HEK293 (cell line): ENCODE measurements at regions not wholly inside any gene's neighbourhood (a gene's known extent, or its start where the extent isn't known, plus 50 kb on each side); places are given as distances from the start of the nearest gene placed in this dataset.

Source experiments
- HIC1 ChIP-seq: fragments of 450-650 bp; formaldehyde crosslinking; IDR thresholded peaks from 2 replicates; pipeline ENCODE4 v1.5.1; 2016; ENCODE audit warnings: missing biosample characterization, missing genetic modification characterization
- HOXC10 ChIP-seq: sonication (generic); formaldehyde crosslinking; IDR thresholded peaks from 2 replicates; pipeline ENCODE4 v1.8.1; 2023; ENCODE audit warnings: mild to moderate bottlenecking, missing genetic modification reagents
- PRDM6 ChIP-seq: fragments of 450-650 bp; formaldehyde crosslinking; IDR thresholded peaks from 2 replicates; pipeline ENCODE4 v1.5.1; 2017; ENCODE audit warnings: missing biosample characterization, missing genetic modification characterization
- TCF7L2 ChIP-seq: IDR thresholded peaks from 2 replicates; pipeline ENCODE4 v1.6.1; 2011; ENCODE audit warnings: low read depth, mild to moderate bottlenecking, inconsistent platforms, low read length, moderate library complexity, borderline replicate concordance
- ZBTB11 ChIP-seq: fragments of 450-650 bp; formaldehyde crosslinking; conservative IDR thresholded peaks from 2 replicates; pipeline ENCODE4 v1.5.1; 2016; ENCODE audit warnings: low read depth, missing biosample characterization, missing genetic modification characterization
- ZNF10 ChIP-seq: fragments of 450-650 bp; formaldehyde crosslinking; IDR thresholded peaks from 2 replicates; pipeline ENCODE4 v1.5.1; 2017; ENCODE audit warnings: missing biosample characterization, missing genetic modification characterization
- ZNF24 ChIP-seq: fragments of 450-650 bp; formaldehyde crosslinking; IDR thresholded peaks from 2 replicates; pipeline ENCODE4 v1.5.1; 2016; ENCODE audit warnings: missing biosample characterization, missing genetic modification characterization
- ZNF274 ChIP-seq, 2 experiments: fragments of 200-500 bp in 1 of 2; fragments of 450-650 bp in 1 of 2; sonication (Bioruptor generic) in 1 of 2; formaldehyde crosslinking in 1 of 2; IDR thresholded peaks; 2 replicates each; pipeline versions ENCODE4 v1.5.1 to v1.6.1; 2014 to 2016; ENCODE audit warnings: borderline replicate concordance in 1 of 2, inconsistent platforms in 1 of 2, low read length in 1 of 2, missing biosample characterization in 1 of 2, missing genetic modification characterization in 1 of 2
- ZNF426 ChIP-seq: fragments of 450-650 bp; formaldehyde crosslinking; IDR thresholded peaks from 2 replicates; pipeline ENCODE4 v1.5.1; 2017; ENCODE audit warnings: missing biosample characterization, missing genetic modification characterization, mild to moderate bottlenecking, inconsistent platforms, moderate library complexity
- ZNF76 ChIP-seq: fragments of 450-650 bp; formaldehyde crosslinking; IDR thresholded peaks from 2 replicates; pipeline ENCODE4; 2016; ENCODE audit warnings: low read depth, missing biosample characterization, missing genetic modification characterization, borderline replicate concordance
- ZNF792 ChIP-seq: fragments of 450-650 bp; formaldehyde crosslinking; IDR thresholded peaks from 2 replicates; pipeline ENCODE4 v1.5.1; 2016; ENCODE audit warnings: missing biosample characterization, missing genetic modification characterization
- TF ChIP-seq, protein P1 (sequence below): fragments of 450-650 bp; formaldehyde crosslinking; IDR thresholded peaks from 2 replicates; pipeline ENCODE4 v1.5.1; 2016; ENCODE audit warnings: missing biosample characterization, missing genetic modification characterization
- TF ChIP-seq, protein P2 (sequence below): fragments of 450-650 bp; formaldehyde crosslinking; IDR thresholded peaks from 2 replicates; pipeline ENCODE4 v1.5.1; 2016; ENCODE audit warnings: missing biosample characterization, missing genetic modification characterization

DNA sequence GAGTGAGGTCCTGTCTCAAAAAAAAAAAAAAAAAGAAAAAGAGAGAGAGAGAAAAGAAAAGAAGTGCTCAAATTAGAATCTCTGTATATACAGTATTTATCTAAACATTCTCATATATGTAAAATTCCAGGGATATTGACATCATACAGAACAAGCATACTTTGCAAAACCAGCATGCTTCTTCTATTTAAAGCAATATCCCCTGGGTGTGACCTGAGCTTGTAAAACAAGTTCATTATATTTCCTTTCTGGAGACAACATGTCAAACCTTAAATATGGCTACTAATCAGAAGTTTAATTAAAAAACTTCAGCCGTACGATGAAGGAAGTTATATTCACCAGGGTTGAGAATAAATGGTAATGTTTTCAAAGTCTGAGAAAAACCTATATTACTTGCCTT, 175.8 kb upstream of the HMGA2 start:
- TF ChIP-seq ZBTB11 (no peak), TCF7L2 (no peak), ZNF274 (IDR thresholded peaks at IDR 0.05; ENCODE audit: low read length) (no peak), ZNF274 (tag by site-specific recombination; IDR thresholded peaks at IDR 0.05; ENCODE audit: borderline replicate concordance) (no peak), ZNF792 (no peak), ZNF10 (tag by site-specific recombination) (no peak), ZNF426 (tag by site-specific recombination) (no peak), ZNF24 (tag by site-specific recombination) (no peak), PRDM6 (tag by site-specific recombination) (no peak), HOXC10 (no peak), HIC1 (tag by site-specific recombination) (no peak), ZNF76 (no peak)
- TF ChIP-seq, protein P1, sequence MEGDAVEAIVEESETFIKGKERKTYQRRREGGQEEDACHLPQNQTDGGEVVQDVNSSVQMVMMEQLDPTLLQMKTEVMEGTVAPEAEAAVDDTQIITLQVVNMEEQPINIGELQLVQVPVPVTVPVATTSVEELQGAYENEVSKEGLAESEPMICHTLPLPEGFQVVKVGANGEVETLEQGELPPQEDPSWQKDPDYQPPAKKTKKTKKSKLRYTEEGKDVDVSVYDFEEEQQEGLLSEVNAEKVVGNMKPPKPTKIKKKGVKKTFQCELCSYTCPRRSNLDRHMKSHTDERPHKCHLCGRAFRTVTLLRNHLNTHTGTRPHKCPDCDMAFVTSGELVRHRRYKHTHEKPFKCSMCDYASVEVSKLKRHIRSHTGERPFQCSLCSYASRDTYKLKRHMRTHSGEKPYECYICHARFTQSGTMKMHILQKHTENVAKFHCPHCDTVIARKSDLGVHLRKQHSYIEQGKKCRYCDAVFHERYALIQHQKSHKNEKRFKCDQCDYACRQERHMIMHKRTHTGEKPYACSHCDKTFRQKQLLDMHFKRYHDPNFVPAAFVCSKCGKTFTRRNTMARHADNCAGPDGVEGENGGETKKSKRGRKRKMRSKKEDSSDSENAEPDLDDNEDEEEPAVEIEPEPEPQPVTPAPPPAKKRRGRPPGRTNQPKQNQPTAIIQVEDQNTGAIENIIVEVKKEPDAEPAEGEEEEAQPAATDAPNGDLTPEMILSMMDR (tag by site-specific recombination): no peak
- TF ChIP-seq, protein P2, sequence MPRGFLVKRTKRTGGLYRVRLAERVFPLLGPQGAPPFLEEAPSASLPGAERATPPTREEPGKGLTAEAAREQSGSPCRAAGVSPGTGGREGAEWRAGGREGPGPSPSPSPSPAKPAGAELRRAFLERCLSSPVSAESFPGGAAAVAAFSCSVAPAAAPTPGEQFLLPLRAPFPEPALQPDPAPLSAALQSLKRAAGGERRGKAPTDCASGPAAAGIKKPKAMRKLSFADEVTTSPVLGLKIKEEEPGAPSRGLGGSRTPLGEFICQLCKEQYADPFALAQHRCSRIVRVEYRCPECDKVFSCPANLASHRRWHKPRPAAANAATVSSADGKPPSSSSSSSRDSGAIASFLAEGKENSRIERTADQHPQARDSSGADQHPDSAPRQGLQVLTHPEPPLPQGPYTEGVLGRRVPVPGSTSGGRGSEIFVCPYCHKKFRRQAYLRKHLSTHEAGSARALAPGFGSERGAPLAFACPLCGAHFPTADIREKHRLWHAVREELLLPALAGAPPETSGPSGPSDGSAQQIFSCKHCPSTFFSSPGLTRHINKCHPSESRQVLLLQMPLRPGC (tag by site-specific recombination): no peak
